ENCODE measurements at regions not wholly inside any gene's neighbourhood (a gene's known extent, or its start where the extent isn't known, plus 50 kb on each side); places are given as distances from the start of the nearest gene placed in this dataset.

- Histone ChIP-seq H3K4me1 (ENCODE audit: control insufficient read depth, extremely low read depth, insufficient read depth, low read length) (no peaks in the 10 kb centered on the region), H3K9me1 (ENCODE audit: control insufficient read depth, extremely low read depth, insufficient read depth, low read length) (no peaks in the 10 kb centered on the region), H3K4me3 (ENCODE audit: control insufficient read depth in 2 of 3, extremely low read depth in 1 of 3, insufficient read depth in 2 of 3, low read depth in 1 of 3, low read length in 3 of 3) (no peak overlapping the region), H3K27me3 (ENCODE audit: control insufficient read depth, extremely low read depth, insufficient read depth, low read length) (no peaks in the 10 kb centered on the region), H4K20me1 (ENCODE audit: control insufficient read depth, extremely low read depth, insufficient read depth, low read length) (no peaks in the 10 kb centered on the region), H3K9ac (ENCODE audit: control insufficient read depth, extremely low read depth, insufficient read depth, low read length) (no peak overlapping the region), H3K27ac (ENCODE audit: control insufficient read depth, insufficient read depth, low read length) (no peak overlapping the region), H3K36me3 (ENCODE audit: control insufficient read depth in 2 of 2, extremely low read depth in 1 of 2, insufficient read depth in 2 of 2, low read length in 2 of 2) (no peaks in the 10 kb centered on the region), H3K79me2 (ENCODE audit: control insufficient read depth, insufficient read depth, low read length) (no peaks in the 10 kb centered on the region), H2AFZ (ENCODE audit: control insufficient read depth, low read length) (no peak overlapping the region), H3K9me3 (ENCODE audit: control insufficient read depth, low read depth, low read length) (no peaks in the 10 kb centered on the region), H3K4me2 (ENCODE audit: control insufficient read depth, extremely low read depth, insufficient read depth, low read depth, low read length) (no peak overlapping the region)
- DNase-seq (ENCODE audit: low read depth, low spot score) (no peak), FAIRE-seq (no peak)
- TF ChIP-seq EZH2 (IDR thresholded peaks at IDR 0.05; ENCODE audit: low read length) (no peak), CTCF (optimal IDR thresholded peaks at IDR 0.05 in 1 of 3, IDR thresholded peaks at IDR 0.05 in 1 of 3, conservative IDR thresholded peaks at IDR 0.05 in 1 of 3; ENCODE audit: extremely low read depth in 1 of 3, insufficient read depth in 2 of 3, low read length in 3 of 3) (no peak)
- dilution Hi-C loops (cut with MboI; ENCODE audit: extremely low pct_ligation_motif_present, low sequenced_read_pairs), result no loop called here
Observed at GRCh38 chr2:187148059-187148714, 299.2 kb upstream of the ZSWIM2 start.

GRCh38 chr2:187143537-187143936, 294.6 kb upstream of the ZSWIM2 start:
- no peak for TF ChIP-seq CTCF (optimal IDR thresholded peaks at IDR 0.05 in 1 of 3, IDR thresholded peaks at IDR 0.05 in 1 of 3, conservative IDR thresholded peaks at IDR 0.05 in 1 of 3; ENCODE audit: extremely low read depth in 1 of 3, insufficient read depth in 2 of 3, low read length in 3 of 3)
- TF ChIP-seq EZH2 (IDR thresholded peaks at IDR 0.05; ENCODE audit: low read length), result no peak
- H3K9me1 ChIP-seq (ENCODE audit: control insufficient read depth, extremely low read depth, insufficient read depth, low read length), result no peaks in the 10 kb centered on the region
- H3K27me3 ChIP-seq (ENCODE audit: control insufficient read depth, extremely low read depth, insufficient read depth, low read length), result no peaks in the 10 kb centered on the region
- no peak overlapping the region for H2AFZ ChIP-seq (ENCODE audit: control insufficient read depth, low read length)
- FAIRE-seq (no peak), DNase-seq (ENCODE audit: low read depth, low spot score) (no peak)
- no peak overlapping the region for H3K4me2 ChIP-seq (ENCODE audit: control insufficient read depth, extremely low read depth, insufficient read depth, low read depth, low read length)
- H3K4me3 ChIP-seq (ENCODE audit: control insufficient read depth in 2 of 3, extremely low read depth in 1 of 3, insufficient read depth in 2 of 3, low read depth in 1 of 3, low read length in 3 of 3), result no peak overlapping the region
- H3K36me3 ChIP-seq (ENCODE audit: control insufficient read depth in 2 of 2, extremely low read depth in 1 of 2, insufficient read depth in 2 of 2, low read length in 2 of 2), result no peaks in the 10 kb centered on the region
- no peaks in the 10 kb centered on the region for H3K9me3 ChIP-seq (ENCODE audit: control insufficient read depth, low read depth, low read length)
- H3K4me1 ChIP-seq (ENCODE audit: control insufficient read depth, extremely low read depth, insufficient read depth, low read length), result no peaks in the 10 kb centered on the region
- no peak overlapping the region for H3K9ac ChIP-seq (ENCODE audit: control insufficient read depth, extremely low read depth, insufficient read depth, low read length)
- no peak overlapping the region for H3K27ac ChIP-seq (ENCODE audit: control insufficient read depth, insufficient read depth, low read length)
- H3K79me2 ChIP-seq (ENCODE audit: control insufficient read depth, insufficient read depth, low read length), result no peaks in the 10 kb centered on the region
- dilution Hi-C loops (cut with MboI; ENCODE audit: extremely low pct_ligation_motif_present, low sequenced_read_pairs), result no loop called here
- no peaks in the 10 kb centered on the region for H4K20me1 ChIP-seq (ENCODE audit: control insufficient read depth, extremely low read depth, insufficient read depth, low read length)

Data from keratinocyte (primary cell).